ENCODE measurements at regions not wholly inside any gene's neighbourhood (a gene's known extent, or its start where the extent isn't known, plus 50 kb on each side); places are given as distances from the start of the nearest gene placed in this dataset.

- H3K4me3 ChIP-seq (ENCODE audit: low read length): no peak overlapping the region
- no peak for DNase-seq (ENCODE audit: low read depth)
- no peak for TF ChIP-seq CTCF (conservative IDR thresholded peaks at IDR 0.05; ENCODE audit: low read length)
Measured at GRCh38 chr19:23855676-23856075, 59.0 kb upstream of the ZNF726 start.

GRCh38 chr19:23851966-23852365, 62.7 kb upstream of the ZNF726 start:
- no peak for TF ChIP-seq CTCF (conservative IDR thresholded peaks at IDR 0.05; ENCODE audit: low read length)
- DNase-seq (ENCODE audit: low read depth): no peak

GRCh38 chr19:23832717-23833327, 74.1 kb upstream of the ZNF681 start:
- no peak for DNase-seq (ENCODE audit: low read depth)
- TF ChIP-seq CTCF (conservative IDR thresholded peaks at IDR 0.05; ENCODE audit: low read length): no peak
- no peak overlapping the region for H3K4me3 ChIP-seq (ENCODE audit: low read length)

More at GRCh38 chr19:23851966-23852365, 62.7 kb upstream of the ZNF726 start:
- no peak overlapping the region for H3K4me3 ChIP-seq (ENCODE audit: low read length)

- H3K4me3 ChIP-seq (ENCODE audit: low read length): no peak overlapping the region
- DNase-seq (ENCODE audit: low read depth): no peak
- TF ChIP-seq CTCF (conservative IDR thresholded peaks at IDR 0.05; ENCODE audit: low read length): no peak
Measured at GRCh38 chr19:23823952-23824389, 65.3 kb upstream of the ZNF681 start.

- DNase-seq (ENCODE audit: low read depth): no peak
- H3K4me3 ChIP-seq (ENCODE audit: low read length): no peak overlapping the region
- TF ChIP-seq CTCF (conservative IDR thresholded peaks at IDR 0.05; ENCODE audit: low read length): no peak
Measured at GRCh38 chr19:23822735-23823134, 64.0 kb upstream of the ZNF681 start.

GRCh38 chr19:23817519-23817918, 58.8 kb upstream of the ZNF681 start:
- no peak overlapping the region for H3K4me3 ChIP-seq (ENCODE audit: low read length)
- DNase-seq (ENCODE audit: low read depth): no peak
- TF ChIP-seq CTCF (conservative IDR thresholded peaks at IDR 0.05; ENCODE audit: low read length): peak; percentile 32

GRCh38 chr19:23810496-23810895, 51.8 kb upstream of the ZNF681 start:
- no peak for TF ChIP-seq CTCF (conservative IDR thresholded peaks at IDR 0.05; ENCODE audit: low read length)
- no peak for DNase-seq (ENCODE audit: low read depth)
- no peak overlapping the region for H3K4me3 ChIP-seq (ENCODE audit: low read length)

Measured in AG10803 (cell line).